Osteoblast (primary cell): ENCODE measurements at regions not wholly inside any gene's neighbourhood (a gene's known extent, or its start where the extent isn't known, plus 50 kb on each side); places are given as distances from the start of the nearest gene placed in this dataset.

Experiments
- DNase-seq: peaks from one replicate; pipeline ENCODE4 v3.0.0; 2011; ENCODE audit warnings: low spot score, mixed read lengths; ENCODE audit not compliant: insufficient read length; ENCODE audit errors: missing footprints
- H2AFZ ChIP-seq: 2 replicates; pipeline ENCODE4 v1.6.0; 2011; ENCODE audit warnings: mild to moderate bottlenecking, low read length
- H3K27ac ChIP-seq: 2 replicates; pipeline ENCODE4 v1.5.1; 2011; ENCODE audit warnings: mild to moderate bottlenecking, low read depth, low read length, moderate library complexity
- H3K27me3 ChIP-seq: 2 replicates; pipeline ENCODE4 v1.6.0; 2012; ENCODE audit warnings: mild to moderate bottlenecking, control low read depth, inconsistent platforms, low read length, moderate library complexity; ENCODE audit not compliant: insufficient read depth
- H3K36me3 ChIP-seq: 2 replicates; pipeline ENCODE4 v1.5.1; 2011; ENCODE audit warnings: mild to moderate bottlenecking, low read length, control low read depth, moderate library complexity; ENCODE audit not compliant: insufficient read depth
- H3K4me1 ChIP-seq: 2 replicates; pipeline ENCODE4 v1.5.1; 2011; ENCODE audit warnings: mild to moderate bottlenecking, low read length, control low read depth, moderate library complexity; ENCODE audit not compliant: insufficient read depth
- H3K4me2 ChIP-seq: 2 replicates; pipeline ENCODE4 v1.6.0; 2011; ENCODE audit warnings: mild to moderate bottlenecking, low read length; ENCODE audit not compliant: insufficient read depth
- H3K4me3 ChIP-seq: fragments of 200-600 bp; sonication (generic); 3 replicates; pipeline ENCODE4 v1.5.1; 2012; ENCODE audit warnings: mild to moderate bottlenecking, low read length, inconsistent platforms; ENCODE audit not compliant: insufficient read depth
- H3K79me2 ChIP-seq: 2 replicates; pipeline ENCODE4 v1.6.0; 2012; ENCODE audit warnings: mild to moderate bottlenecking, low read length, control low read depth, inconsistent platforms; ENCODE audit not compliant: insufficient read depth
- H3K9me3 ChIP-seq: 2 replicates; pipeline ENCODE4 v1.5.1; 2011; ENCODE audit warnings: low read depth, low read length, control low read depth
- H4K20me1 ChIP-seq: 2 replicates; pipeline ENCODE4 v1.6.0; 2012; ENCODE audit warnings: mild to moderate bottlenecking, low read length, control low read depth; ENCODE audit not compliant: insufficient read depth
- CTCF ChIP-seq: IDR thresholded peaks from 2 replicates; pipeline ENCODE4 v1.5.1; 2011; ENCODE audit warnings: mild to moderate bottlenecking, low read depth, low read length, moderate library complexity; ENCODE audit errors: extremely low read depth

- Histone ChIP-seq H3K27me3 (no peaks in the 10 kb centered on the region), H3K4me2 (no peak overlapping the region), H4K20me1 (no peaks in the 10 kb centered on the region), H3K4me1 (no peaks in the 10 kb centered on the region), H3K36me3 (no peaks in the 10 kb centered on the region), H2AFZ (no peak overlapping the region), H3K27ac (no peak overlapping the region), H3K4me3 (no peak overlapping the region), H3K9me3 (no peaks in the 10 kb centered on the region), H3K79me2 (no peaks in the 10 kb centered on the region)
- DNase-seq = no peak
- no peak for TF ChIP-seq CTCF
These were observed 430.7 kb upstream of the DCN start for GRCh38 chr12:91613223-91613779.

- Histone ChIP-seq H3K27me3 (no peaks in the 10 kb centered on the region), H3K4me1 (no peaks in the 10 kb centered on the region), H3K4me2 (no peak overlapping the region), H3K79me2 (no peaks in the 10 kb centered on the region), H3K4me3 (no peak overlapping the region), H3K36me3 (no peaks in the 10 kb centered on the region), H4K20me1 (no peaks in the 10 kb centered on the region), H3K9me3 (no peaks in the 10 kb centered on the region), H3K27ac (no peak overlapping the region), H2AFZ (no peak overlapping the region)
- no peak for DNase-seq
- TF ChIP-seq CTCF = no peak
These were observed 427.9 kb upstream of the DCN start for GRCh38 chr12:91610561-91610960.

GRCh38 chr12:91609283-91609682, 426.7 kb upstream of the DCN start:
- Histone ChIP-seq H3K27me3 (no peaks in the 10 kb centered on the region), H4K20me1 (no peaks in the 10 kb centered on the region), H3K4me3 (no peak overlapping the region), H3K4me1 (no peaks in the 10 kb centered on the region), H3K36me3 (no peaks in the 10 kb centered on the region), H3K9me3 (no peaks in the 10 kb centered on the region), H2AFZ (no peak overlapping the region), H3K79me2 (no peaks in the 10 kb centered on the region), H3K27ac (no peak overlapping the region), H3K4me2 (no peak overlapping the region)
- DNase-seq = no peak
- TF ChIP-seq CTCF = no peak

- Histone ChIP-seq H2AFZ (no peak overlapping the region), H3K79me2 (no peaks in the 10 kb centered on the region), H3K27me3 (no peaks in the 10 kb centered on the region), H4K20me1 (no peaks in the 10 kb centered on the region), H3K4me3 (no peak overlapping the region), H3K36me3 (no peaks in the 10 kb centered on the region), H3K9me3 (no peaks in the 10 kb centered on the region), H3K4me2 (no peak overlapping the region), H3K4me1 (no peaks in the 10 kb centered on the region), H3K27ac (no peak overlapping the region)
- no peak for TF ChIP-seq CTCF
- DNase-seq = no peak
These were observed 425.9 kb upstream of the DCN start for GRCh38 chr12:91608542-91608941.
